ENCODE measurements at regions not wholly inside any gene's neighbourhood (a gene's known extent, or its start where the extent isn't known, plus 50 kb on each side); places are given as distances from the start of the nearest gene placed in this dataset.

DNA sequence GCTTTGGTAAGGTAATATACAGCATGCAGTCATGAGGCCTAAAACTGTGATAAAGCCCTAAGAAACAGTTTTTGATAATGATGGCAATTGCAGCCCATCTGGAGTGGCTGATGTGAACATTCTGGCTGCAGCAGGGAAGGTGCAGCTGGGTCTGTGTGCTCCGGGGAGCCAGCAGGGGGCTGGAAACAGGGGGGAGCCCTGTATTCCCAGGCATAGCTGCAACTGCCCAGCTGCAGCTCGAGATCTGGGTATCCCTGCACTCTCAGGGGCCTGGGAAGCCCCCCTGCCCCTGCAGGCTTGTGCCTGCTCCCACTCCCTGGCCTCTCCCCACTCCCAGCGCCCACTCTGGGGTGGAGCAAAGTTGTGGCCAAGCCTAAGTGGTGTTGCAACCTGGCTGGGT lies 95.6 kb downstream of the RRAGB start:
- Histone ChIP-seq H3K4me1 (no peaks in the 10 kb centered on the region), H3K4me3 (no peak overlapping the region), H3K27ac (no peak overlapping the region), H3K27me3 (no peaks in the 10 kb centered on the region), H3K9me3 (no peaks in the 10 kb centered on the region), H3K36me3 (no peaks in the 10 kb centered on the region)
- no peak for DNase-seq (ENCODE audit: low spot score in 2 of 2)
- TF ChIP-seq EP300 (IDR thresholded peaks at IDR 0.05): no peak
- TF ChIP-seq CTCF (IDR thresholded peaks at IDR 0.05): no peak
- TF ChIP-seq POLR2A (IDR thresholded peaks at IDR 0.05): no peak
- TF ChIP-seq POLR2AphosphoS5 (IDR thresholded peaks at IDR 0.05): no peak
- no CpG with 5 or more reads among the region's 3 CpGs for WGBS

DNA sequence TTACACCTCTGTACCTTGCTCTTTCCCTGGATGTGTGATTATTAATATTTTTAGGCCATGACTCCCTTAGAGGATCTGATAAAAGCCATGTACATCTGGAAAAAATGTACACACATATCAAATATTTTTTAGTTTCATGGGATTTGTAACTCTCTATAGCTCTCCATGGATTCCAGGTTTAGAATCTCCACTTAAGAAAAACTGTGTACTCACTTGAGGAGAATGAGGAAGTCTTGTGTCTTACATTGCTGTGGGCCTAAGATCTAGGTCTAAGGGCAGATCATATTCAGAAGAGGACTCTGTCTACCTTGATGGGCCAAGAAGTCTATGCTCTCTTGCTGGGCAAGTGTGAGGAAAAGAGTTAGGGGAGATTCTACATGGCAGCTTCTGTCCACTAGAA lies 98.0 kb downstream of the RRAGB start:
- Histone ChIP-seq H3K27me3 (no peaks in the 10 kb centered on the region), H3K27ac (no peak overlapping the region), H3K4me3 (no peak overlapping the region), H3K36me3 (no peaks in the 10 kb centered on the region), H3K4me1 (peaks cover 2% of the 10 kb centered on the region), H3K9me3 (no peaks in the 10 kb centered on the region)
- TF ChIP-seq CTCF (IDR thresholded peaks at IDR 0.05) (no peak), POLR2AphosphoS5 (IDR thresholded peaks at IDR 0.05) (no peak), EP300 (IDR thresholded peaks at IDR 0.05) (no peak), POLR2A (IDR thresholded peaks at IDR 0.05) (no peak)
- no peak for DNase-seq (ENCODE audit: low spot score in 2 of 2)

DNA sequence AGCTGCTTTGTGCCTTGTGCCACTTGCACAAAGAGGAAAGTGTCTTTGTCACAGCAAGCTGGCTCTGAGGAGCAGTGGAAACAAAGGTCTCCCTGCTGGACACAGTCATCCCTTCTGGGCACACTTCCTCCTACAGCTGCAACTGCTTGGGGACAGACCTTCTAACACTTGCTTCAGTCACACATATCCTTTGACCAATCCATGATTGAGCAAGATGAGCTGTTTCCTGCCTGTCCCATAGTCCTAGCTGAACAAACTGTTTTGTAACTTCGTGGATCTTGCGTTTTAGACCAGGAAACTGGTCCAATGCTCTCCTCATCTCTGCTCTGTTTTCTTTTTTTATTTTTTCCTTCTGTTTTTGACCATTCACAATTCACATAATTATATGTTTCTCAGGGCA lies 98.5 kb downstream of the RRAGB start:
- TF ChIP-seq EP300 (IDR thresholded peaks at IDR 0.05): no peak
- TF ChIP-seq POLR2AphosphoS5 (IDR thresholded peaks at IDR 0.05): no peak
- TF ChIP-seq POLR2A (IDR thresholded peaks at IDR 0.05): no peak
- no peak for TF ChIP-seq CTCF (IDR thresholded peaks at IDR 0.05)
- no peak overlapping the region for H3K4me3 ChIP-seq
- DNase-seq (ENCODE audit: low spot score in 2 of 2): no peak
- peaks cover 2% of the 10 kb centered on the region for H3K4me1 ChIP-seq
- 56% methylated on average over 2 of the region's 2 CpGs for WGBS
- H3K36me3 ChIP-seq: no peaks in the 10 kb centered on the region
- H3K9me3 ChIP-seq: no peaks in the 10 kb centered on the region
- H3K27me3 ChIP-seq: no peaks in the 10 kb centered on the region
- no peak overlapping the region for H3K27ac ChIP-seq

DNA sequence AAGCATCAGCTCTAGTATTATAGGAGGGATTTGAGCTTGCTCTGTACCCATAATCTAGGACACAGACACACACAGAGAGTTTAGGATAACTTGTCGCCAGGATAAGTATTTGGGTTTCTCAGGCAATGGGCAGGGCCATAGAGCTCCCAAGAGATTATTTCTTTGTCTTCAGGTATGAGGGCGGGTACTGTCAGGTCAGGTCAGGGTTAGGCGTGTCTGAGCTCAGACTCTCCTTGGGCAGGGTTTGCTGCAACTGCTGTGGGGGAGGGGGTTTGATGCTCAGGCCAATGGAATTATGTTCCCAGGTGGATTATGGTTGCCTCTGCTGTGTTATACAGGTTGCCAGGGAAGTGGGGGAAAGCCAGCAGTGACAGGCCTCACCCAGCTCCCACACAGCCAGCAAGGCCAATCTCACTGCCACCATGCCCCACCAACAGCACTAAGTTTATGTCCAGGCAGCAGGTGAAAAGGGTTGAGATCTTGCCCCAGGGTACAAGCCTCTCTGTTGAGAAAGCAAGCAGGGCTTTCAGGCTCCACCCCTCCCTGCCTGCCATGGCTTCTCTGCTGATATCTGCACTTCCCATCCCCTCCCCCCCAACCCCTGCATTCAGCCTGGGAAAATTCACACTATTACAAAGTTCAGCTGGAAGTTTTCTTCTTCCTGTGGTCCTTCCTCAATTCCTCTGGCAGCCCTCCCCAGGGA lies 101.3 kb downstream of the RRAGB start:
- 0% methylated on average over 2 of the region's 3 CpGs for WGBS
- H3K27ac ChIP-seq: no peak overlapping the region
- no peak for DNase-seq (ENCODE audit: low spot score in 2 of 2)

GRCh38 chrX:55839485-55839884 lies 121.9 kb downstream of the RRAGB start:
- Histone ChIP-seq H3K27ac (no peak overlapping the region), H3K36me3 (no peaks in the 10 kb centered on the region), H3K4me1 (no peaks in the 10 kb centered on the region), H3K9me3 (no peaks in the 10 kb centered on the region), H3K27me3 (no peaks in the 10 kb centered on the region), H3K4me3 (no peak overlapping the region)
- WGBS: 85% methylated on average over 2 of the region's 2 CpGs
- DNase-seq (ENCODE audit: low spot score in 2 of 2): no peak
- TF ChIP-seq EP300 (IDR thresholded peaks at IDR 0.05): no peak
- no peak for TF ChIP-seq POLR2A (IDR thresholded peaks at IDR 0.05)
- TF ChIP-seq CTCF (IDR thresholded peaks at IDR 0.05): no peak
- no peak for TF ChIP-seq POLR2AphosphoS5 (IDR thresholded peaks at IDR 0.05)

More for the DNA sequence above, 101.3 kb downstream of the RRAGB start:
- H3K4me3 ChIP-seq: no peak overlapping the region
- H3K27me3 ChIP-seq: no peaks in the 10 kb centered on the region
- TF ChIP-seq CTCF (IDR thresholded peaks at IDR 0.05) (no peak), EP300 (IDR thresholded peaks at IDR 0.05) (no peak)
- no peaks in the 10 kb centered on the region for H3K9me3 ChIP-seq
- peaks cover 2% of the 10 kb centered on the region for H3K4me1 ChIP-seq
- no peaks in the 10 kb centered on the region for H3K36me3 ChIP-seq

All from suprapubic skin (tissue), 4 donors.